DND-41 (cell line): ENCODE measurements at regions not wholly inside any gene's neighbourhood (a gene's known extent, or its start where the extent isn't known, plus 50 kb on each side); places are given as distances from the start of the nearest gene placed in this dataset.

Experiments used
- ATAC-seq: fragments of 200-7000 bp; cut with Tn5 transposase; 3 replicates; pipeline ENCODE4 v1.9.1; 2021; ENCODE audit warnings: low read depth; ENCODE audit not compliant: insufficient read depth
- DNase-seq: peaks from one replicate; pipeline ENCODE4 v3.0.0-alpha.2; 2020
- H2AFZ ChIP-seq: 2 replicates; pipeline ENCODE4 v1.6.0; 2012; ENCODE audit warnings: low read depth, low read length
- H3K27ac ChIP-seq: 2 replicates; pipeline ENCODE4 v1.5.1; 2012; ENCODE audit warnings: low read length, inconsistent platforms
- H3K27me3 ChIP-seq: fragments of 200-600 bp; sonication (generic); 2 replicates; pipeline ENCODE4 v1.6.0; 2012; ENCODE audit warnings: low read length, mild to moderate bottlenecking, inconsistent platforms; ENCODE audit not compliant: insufficient read depth, poor library complexity
- H3K36me3 ChIP-seq: 2 replicates; pipeline ENCODE4 v1.5.1; 2012; ENCODE audit warnings: low read length, inconsistent platforms; ENCODE audit not compliant: insufficient read depth
- H3K4me1 ChIP-seq: 2 replicates; pipeline ENCODE4 v1.5.1; 2012; ENCODE audit warnings: mild to moderate bottlenecking, low read length; ENCODE audit not compliant: insufficient read depth
- H3K4me2 ChIP-seq: 2 replicates; pipeline ENCODE4 v1.6.0; 2012; ENCODE audit warnings: mild to moderate bottlenecking, moderate library complexity, low read length, inconsistent platforms; ENCODE audit not compliant: insufficient read depth
- H3K4me3 ChIP-seq, 2 experiments: fragments of 200-600 bp in 1 of 2; shearing (Covaris generic) in 1 of 2; 2 replicates each; pipeline ENCODE4 v1.5.1; 2012 to 2016; ENCODE audit warnings: inconsistent platforms in 2 of 2, low read length in 2 of 2, mild to moderate bottlenecking in 2 of 2, low read depth in 1 of 2, moderate library complexity in 1 of 2
- H3K79me2 ChIP-seq: 2 replicates; pipeline ENCODE4 v1.6.0; 2012; ENCODE audit warnings: low read length, inconsistent platforms; ENCODE audit not compliant: insufficient read depth
- H3K9ac ChIP-seq: 2 replicates; pipeline ENCODE4 v1.6.0; 2012; ENCODE audit warnings: low read depth, mild to moderate bottlenecking, inconsistent platforms, low read length, moderate library complexity
- H3K9me3 ChIP-seq: 2 replicates; pipeline ENCODE4 v1.5.1; 2012; ENCODE audit warnings: low read length, moderate library complexity, mild to moderate bottlenecking, inconsistent platforms; ENCODE audit not compliant: insufficient read depth, severe bottlenecking
- H4K20me1 ChIP-seq: 2 replicates; pipeline ENCODE4 v1.6.0; 2012; ENCODE audit warnings: low read length; ENCODE audit not compliant: insufficient read depth
- CTCF ChIP-seq: IDR thresholded peaks from 2 replicates; pipeline ENCODE4 v1.5.1; 2012; ENCODE audit warnings: borderline replicate concordance, low read length, moderate library complexity, mild to moderate bottlenecking; ENCODE audit not compliant: poor library complexity, severe bottlenecking; ENCODE audit errors: extremely low read depth
- EZH2 ChIP-seq: IDR thresholded peaks from 3 replicates; pipeline ENCODE4 v1.6.1; 2012; ENCODE audit warnings: borderline replicate concordance, low read depth, mild to moderate bottlenecking, moderate library complexity, low read length, inconsistent platforms; ENCODE audit not compliant: severe bottlenecking

- DNase-seq, result no peak
- Histone ChIP-seq H3K4me3 (no peak overlapping the region), H3K9ac (no peak overlapping the region), H4K20me1 (no peaks in the 10 kb centered on the region), H3K4me2 (no peak overlapping the region), H3K36me3 (no peaks in the 10 kb centered on the region), H3K79me2 (no peaks in the 10 kb centered on the region), H2AFZ (no peak overlapping the region), H3K9me3 (no peaks in the 10 kb centered on the region), H3K27me3 (no peaks in the 10 kb centered on the region), H3K4me1 (no peaks in the 10 kb centered on the region), H3K27ac (no peak overlapping the region)
- no peak for TF ChIP-seq CTCF
- TF ChIP-seq EZH2, result no peak
- no peak for ATAC-seq
Measured at GRCh38 chr16:51986301-51986700, 560.6 kb downstream of the TOX3 start.

GRCh38 chr16:51985126-51985525, 561.8 kb downstream of the TOX3 start:
- H3K27ac ChIP-seq, result no peak overlapping the region
- no peaks in the 10 kb centered on the region for H3K79me2 ChIP-seq
- no peak overlapping the region for H2AFZ ChIP-seq
- ATAC-seq (no peak), DNase-seq (no peak)
- TF ChIP-seq CTCF, result no peak
- TF ChIP-seq EZH2, result no peak
- no peaks in the 10 kb centered on the region for H3K9me3 ChIP-seq
- no peaks in the 10 kb centered on the region for H3K36me3 ChIP-seq
- no peak overlapping the region for H3K4me3 ChIP-seq
- no peaks in the 10 kb centered on the region for H3K4me1 ChIP-seq
- H3K9ac ChIP-seq, result no peak overlapping the region
- no peaks in the 10 kb centered on the region for H3K27me3 ChIP-seq
- no peak overlapping the region for H3K4me2 ChIP-seq
- no peaks in the 10 kb centered on the region for H4K20me1 ChIP-seq

- Histone ChIP-seq H3K4me2 (no peak overlapping the region), H3K9ac (no peak overlapping the region), H4K20me1 (no peaks in the 10 kb centered on the region), H3K4me1 (no peaks in the 10 kb centered on the region), H3K27ac (no peak overlapping the region), H3K4me3 (no peak overlapping the region), H2AFZ (no peak overlapping the region), H3K36me3 (no peaks in the 10 kb centered on the region), H3K9me3 (no peaks in the 10 kb centered on the region), H3K27me3 (no peaks in the 10 kb centered on the region), H3K79me2 (no peaks in the 10 kb centered on the region)
- ATAC-seq (no peak), DNase-seq (no peak)
- TF ChIP-seq EZH2 (no peak), CTCF (no peak)
Measured at GRCh38 chr16:51984395-51984794, 562.5 kb downstream of the TOX3 start.
